ENCODE measurements at regions not wholly inside any gene's neighbourhood (a gene's known extent, or its start where the extent isn't known, plus 50 kb on each side); places are given as distances from the start of the nearest gene placed in this dataset.
"Not testable (repeated sequence)": the region's sequence is repeated elsewhere in the genome, so short reads cannot be mapped to it uniquely, and the experiment has no call there.

GRCh38 chr13:37211487-37211886 lies 106.0 kb upstream of the CSNK1A1L start:
- no peak for DNase-seq

- DNase-seq, result peak; percentile 22
Observed at GRCh38 chr13:37209621-37210580, 104.4 kb upstream of the CSNK1A1L start.

- DNase-seq, result no peak
Observed at GRCh38 chr13:37207691-37208451, 102.4 kb upstream of the CSNK1A1L start.

- no peak for DNase-seq
Observed at GRCh38 chr13:37202264-37202663, 96.8 kb upstream of the CSNK1A1L start.

GRCh38 chr13:37201081-37201480 lies 95.6 kb upstream of the CSNK1A1L start:
- no peak for DNase-seq

- DNase-seq, result no peak
Observed at GRCh38 chr13:37198629-37199028, 93.2 kb upstream of the CSNK1A1L start.

- DNase-seq, result no peak
Observed at GRCh38 chr13:37195621-37196020, 90.2 kb upstream of the CSNK1A1L start.

GRCh38 chr13:37194428-37194861 lies 89.0 kb upstream of the CSNK1A1L start:
- no peak for DNase-seq

GRCh38 chr13:37192956-37193355 lies 87.5 kb upstream of the CSNK1A1L start:
- no peak for DNase-seq

- DNase-seq, result no peak
Observed at GRCh38 chr13:37187621-37188020, 82.2 kb upstream of the CSNK1A1L start.

GRCh38 chr13:37187105-37187504 lies 81.6 kb upstream of the CSNK1A1L start:
- no peak for DNase-seq

GRCh38 chr13:37181620-37182019 lies 76.2 kb upstream of the CSNK1A1L start:
- DNase-seq, result peak; percentile 21

GRCh38 chr13:37179645-37180044 lies 74.2 kb upstream of the CSNK1A1L start:
- no peak for DNase-seq

- DNase-seq, result no peak
Observed at GRCh38 chr13:37177125-37177524, 71.7 kb upstream of the CSNK1A1L start.

- peak; percentile 27 for DNase-seq
Observed at GRCh38 chr13:37175996-37176395, 70.5 kb upstream of the CSNK1A1L start.

GRCh38 chr13:37173214-37173613 lies 67.8 kb upstream of the CSNK1A1L start:
- peak; percentile 37 for DNase-seq

GRCh38 chr13:37172226-37172625 lies 66.8 kb upstream of the CSNK1A1L start:
- DNase-seq, result peak; percentile 59

GRCh38 chr13:37168926-37169325 lies 63.5 kb upstream of the CSNK1A1L start:
- DNase-seq, result no peak

GRCh38 chr13:37168151-37168550 lies 62.7 kb upstream of the CSNK1A1L start:
- no peak for DNase-seq

- DNase-seq, result no peak
Observed at GRCh38 chr13:37164635-37165034, 59.2 kb upstream of the CSNK1A1L start.

- peak; percentile 72 for DNase-seq
Observed at GRCh38 chr13:37163641-37164265, 58.3 kb upstream of the CSNK1A1L start.

- DNase-seq, result no peak
Observed at GRCh38 chr13:37158481-37158880, 53.0 kb upstream of the CSNK1A1L start.

- not testable (repeated sequence) for DNase-seq
Observed at GRCh38 chr13:37155613-37156097, 50.2 kb upstream of the CSNK1A1L start.
